ENCODE measurements at regions not wholly inside any gene's neighbourhood (a gene's known extent, or its start where the extent isn't known, plus 50 kb on each side); places are given as distances from the start of the nearest gene placed in this dataset.

DNA sequence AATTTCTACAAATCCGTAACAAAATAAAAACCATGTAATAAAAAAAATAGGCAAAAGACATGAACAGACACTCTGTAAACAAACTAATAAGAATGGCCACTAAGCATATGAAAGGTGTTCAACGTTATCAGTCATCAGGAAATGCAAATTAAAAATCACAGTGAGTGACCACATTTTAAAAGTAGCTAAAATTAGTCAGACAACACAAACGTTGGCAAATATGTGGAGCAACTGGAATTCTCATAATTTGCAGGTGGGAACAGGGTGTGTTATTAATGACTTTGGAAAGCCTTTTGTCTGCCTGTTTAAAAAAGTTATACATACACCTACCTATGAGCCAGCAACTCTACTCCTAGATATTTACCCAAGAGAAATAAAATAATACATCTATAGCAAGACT is 164.4 kb downstream of the RMI1 start:
- DNase-seq (no peak), ATAC-seq (ENCODE audit: low read depth) (no peak)
- H3K56ac ChIP-seq (ENCODE audit: extremely low read depth, insufficient read depth, low read length) = no peak overlapping the region
- BruUV-seq (replicated peaks) = no TSS peak
- H2BK120ac ChIP-seq (ENCODE audit: low read depth, low read length) = no peak overlapping the region
- H3K27ac ChIP-seq (ENCODE audit: insufficient read depth, low read length) = no peak overlapping the region
- H3K79me1 ChIP-seq (ENCODE audit: low read depth in 1 of 2, low read length in 2 of 2) = no peaks in the 10 kb centered on the region
- dilution Hi-C loops (cut with HindIII; ENCODE audit: low sequenced_read_pairs, unreplicated experiment) = no loop called here
- H4K5ac ChIP-seq (ENCODE audit: low read depth, low read length) = no peak overlapping the region
- no peak overlapping the region for H4K91ac ChIP-seq (ENCODE audit: insufficient read depth, low read depth, low read length)
- no peaks in the 10 kb centered on the region for H3K36me3 ChIP-seq (ENCODE audit: control insufficient read depth, insufficient read depth, low read length)
- H3K4me1 ChIP-seq (ENCODE audit: control insufficient read depth, insufficient read depth, low read length) = peaks cover 9% of the 10 kb centered on the region
- H3K14ac ChIP-seq (replicated peaks; ENCODE audit: low read depth, low read length) = no peak overlapping the region
- H2AFZ ChIP-seq (replicated peaks; ENCODE audit: low read length, poor library complexity) = no peak overlapping the region
- H3K27me3 ChIP-seq (ENCODE audit: control insufficient read depth, insufficient read depth, low read length) = peaks cover 29% of the 10 kb centered on the region
- no peak overlapping the region for H3K18ac ChIP-seq (ENCODE audit: low read depth, low read length)
- H4K8ac ChIP-seq (ENCODE audit: low read depth in 2 of 2, low read length in 2 of 2) = no peak overlapping the region
- H2BK5ac ChIP-seq (ENCODE audit: low read depth, low read length, poor library complexity, severe bottlenecking) = no peak overlapping the region
- H2BK20ac ChIP-seq (ENCODE audit: low read depth, low read length) = no peak overlapping the region
- H2AK9ac ChIP-seq (replicated peaks; ENCODE audit: low read depth, low read length, poor library complexity) = no peak overlapping the region
- TF ChIP-seq, protein P1, sequence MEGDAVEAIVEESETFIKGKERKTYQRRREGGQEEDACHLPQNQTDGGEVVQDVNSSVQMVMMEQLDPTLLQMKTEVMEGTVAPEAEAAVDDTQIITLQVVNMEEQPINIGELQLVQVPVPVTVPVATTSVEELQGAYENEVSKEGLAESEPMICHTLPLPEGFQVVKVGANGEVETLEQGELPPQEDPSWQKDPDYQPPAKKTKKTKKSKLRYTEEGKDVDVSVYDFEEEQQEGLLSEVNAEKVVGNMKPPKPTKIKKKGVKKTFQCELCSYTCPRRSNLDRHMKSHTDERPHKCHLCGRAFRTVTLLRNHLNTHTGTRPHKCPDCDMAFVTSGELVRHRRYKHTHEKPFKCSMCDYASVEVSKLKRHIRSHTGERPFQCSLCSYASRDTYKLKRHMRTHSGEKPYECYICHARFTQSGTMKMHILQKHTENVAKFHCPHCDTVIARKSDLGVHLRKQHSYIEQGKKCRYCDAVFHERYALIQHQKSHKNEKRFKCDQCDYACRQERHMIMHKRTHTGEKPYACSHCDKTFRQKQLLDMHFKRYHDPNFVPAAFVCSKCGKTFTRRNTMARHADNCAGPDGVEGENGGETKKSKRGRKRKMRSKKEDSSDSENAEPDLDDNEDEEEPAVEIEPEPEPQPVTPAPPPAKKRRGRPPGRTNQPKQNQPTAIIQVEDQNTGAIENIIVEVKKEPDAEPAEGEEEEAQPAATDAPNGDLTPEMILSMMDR (conservative IDR thresholded peaks at IDR 0.05; ENCODE audit: low read depth, low read length) = no peak
- no peak for TF ChIP-seq BHLHE40 (IDR thresholded peaks at IDR 0.05; ENCODE audit: low read depth, low read length)
- TF ChIP-seq RAD21 (IDR thresholded peaks at IDR 0.05; ENCODE audit: low read length) = no peak
- no peak for TF ChIP-seq POLR2A (IDR thresholded peaks at IDR 0.05; ENCODE audit: low read depth, low read length)
- TF ChIP-seq NFE2L2 (IDR thresholded peaks at IDR 0.05; ENCODE audit: low read depth, low read length) = no peak
- no peak for TF ChIP-seq MXI1 (IDR thresholded peaks at IDR 0.05; ENCODE audit: borderline replicate concordance, low read depth, low read length)
- TF ChIP-seq USF2 (IDR thresholded peaks at IDR 0.05; ENCODE audit: low read depth, low read length) = no peak
- no peak for TF ChIP-seq RCOR1 (IDR thresholded peaks at IDR 0.05; ENCODE audit: insufficient replicate concordance, low read length)
- no peak for TF ChIP-seq RFX5 (IDR thresholded peaks at IDR 0.05; ENCODE audit: low read depth, low read length)
- TF ChIP-seq SMC3 (IDR thresholded peaks at IDR 0.05; ENCODE audit: low read depth, low read length) = no peak
- no peak for TF ChIP-seq FOS (IDR thresholded peaks at IDR 0.05; ENCODE audit: low read depth, low read length)
- TF ChIP-seq ELK1 (IDR thresholded peaks at IDR 0.05; ENCODE audit: borderline replicate concordance, low read depth, low read length) = no peak
- no peak for TF ChIP-seq MAFK (IDR thresholded peaks at IDR 0.05; ENCODE audit: low read depth, low read length)
- no peak for TF ChIP-seq CHD1 (IDR thresholded peaks at IDR 0.05; ENCODE audit: low read depth, low read length)
- no peak for TF ChIP-seq MAZ (IDR thresholded peaks at IDR 0.05; ENCODE audit: borderline replicate concordance, low read depth, low read length)
- no peak for TF ChIP-seq CEBPB (IDR thresholded peaks at IDR 0.05; ENCODE audit: low read depth, low read length)
- CTCF ChIA-PET = interaction anchor here (0.7 kb wide), 1 partner anchor 9 kb away, joined by 3 read pairs; no protein-coding TSS in a partner anchor
- H3K9ac ChIP-seq (ENCODE audit: low read depth, low read length) = no peak overlapping the region
- POLR2A ChIA-PET (ENCODE audit: unreplicated experiment) = no interaction called here
- no peaks in the 10 kb centered on the region for H3K9me1 ChIP-seq (ENCODE audit: insufficient read depth, low read length)
- no peak overlapping the region for H3K4me3 ChIP-seq (ENCODE audit: insufficient read depth, low read depth, low read length)
- intact Hi-C loops (cut with micrococcal nuclease) = no loop called here
- H3K4me2 ChIP-seq (ENCODE audit: low read depth, low read length) = no peak overlapping the region
- H2BK15ac ChIP-seq (ENCODE audit: low read depth, low read length) = no peak overlapping the region
- H4K20me1 ChIP-seq (ENCODE audit: insufficient read depth, low read length) = no peaks in the 10 kb centered on the region
- in situ Hi-C loops (cut with MboI; ENCODE audit: low sequenced_read_pairs) = no loop called here
- H2AK5ac ChIP-seq (ENCODE audit: low read depth, low read length) = no peak overlapping the region
- H3K23ac ChIP-seq (ENCODE audit: low read depth, low read length) = no peak overlapping the region
- H3K4ac ChIP-seq (ENCODE audit: low read depth, low read length) = no peak overlapping the region
- H3K9me3 ChIP-seq (ENCODE audit: control insufficient read depth, insufficient read depth, low read length) = peaks cover 4% of the 10 kb centered on the region
- WGBS, 2 experiments (ENCODE audit: extremely low coverage in 2 of 2, insufficient read length in 1 of 2) = no CpG with 5 or more reads among the region's 3 CpGs
